ENCODE measurements at regions not wholly inside any gene's neighbourhood (a gene's known extent, or its start where the extent isn't known, plus 50 kb on each side); places are given as distances from the start of the nearest gene placed in this dataset.
"Not testable (repeated sequence)": the region's sequence is repeated elsewhere in the genome, so short reads cannot be mapped to it uniquely, and the experiment has no call there.

GRCh38 chr13:72657379-72657778 is 70.0 kb downstream of the MZT1 start:
- DNase-seq (ENCODE audit: low spot score) = no peak

GRCh38 chr13:72656357-72656756 is 71.1 kb downstream of the MZT1 start:
- DNase-seq (ENCODE audit: low spot score) = no peak

- no peak for DNase-seq (ENCODE audit: low spot score)
Observed at GRCh38 chr13:72653506-72653905, 73.9 kb downstream of the MZT1 start.

- DNase-seq (ENCODE audit: low spot score) = no peak
Observed at GRCh38 chr13:72652681-72653080, 74.7 kb downstream of the MZT1 start.

- DNase-seq (ENCODE audit: low spot score) = no peak
Observed at GRCh38 chr13:72651144-72651543, 76.3 kb downstream of the MZT1 start.

GRCh38 chr13:72650051-72650700 is 77.3 kb downstream of the MZT1 start:
- DNase-seq (ENCODE audit: low spot score) = no peak

GRCh38 chr13:72648513-72649065 is 78.8 kb downstream of the MZT1 start:
- DNase-seq (ENCODE audit: low spot score) = no peak

- no peak for DNase-seq (ENCODE audit: low spot score)
Observed at GRCh38 chr13:72647422-72647821, 80.0 kb downstream of the MZT1 start.

GRCh38 chr13:72645521-72645920 is 81.9 kb downstream of the MZT1 start:
- DNase-seq (ENCODE audit: low spot score) = no peak

- DNase-seq (ENCODE audit: low spot score) = peak; percentile 42
Observed at GRCh38 chr13:72643311-72643989, 84.0 kb downstream of the MZT1 start.

GRCh38 chr13:72639377-72639776 is 88.1 kb downstream of the MZT1 start:
- no peak for DNase-seq (ENCODE audit: low spot score)

GRCh38 chr13:72638059-72638815 is 89.2 kb downstream of the MZT1 start:
- no peak for DNase-seq (ENCODE audit: low spot score)

- DNase-seq (ENCODE audit: low spot score) = no peak
Observed at GRCh38 chr13:72637561-72637960, 89.9 kb downstream of the MZT1 start.

GRCh38 chr13:72634859-72635258 is 92.6 kb downstream of the MZT1 start:
- no peak for DNase-seq (ENCODE audit: low spot score)

GRCh38 chr13:72622546-72622945 is 104.9 kb downstream of the MZT1 start:
- DNase-seq (ENCODE audit: low spot score) = no peak

GRCh38 chr13:72620874-72621273 is 106.6 kb downstream of the MZT1 start:
- no peak for DNase-seq (ENCODE audit: low spot score)

- DNase-seq (ENCODE audit: low spot score) = no peak
Observed at GRCh38 chr13:72617951-72618350, 109.5 kb downstream of the MZT1 start.

GRCh38 chr13:72617186-72617585 is 110.2 kb downstream of the MZT1 start:
- no peak for DNase-seq (ENCODE audit: low spot score)

GRCh38 chr13:72610251-72610891 is 117.1 kb downstream of the MZT1 start:
- not testable (repeated sequence) for DNase-seq (ENCODE audit: low spot score)

- DNase-seq (ENCODE audit: low spot score) = no peak
Observed at GRCh38 chr13:72599178-72599743, 128.2 kb downstream of the MZT1 start.

GRCh38 chr13:72590091-72590740 is 137.2 kb downstream of the MZT1 start:
- no peak for DNase-seq (ENCODE audit: low spot score)
